Neural progenitor cell (in vitro differentiated cells): ENCODE measurements at regions not wholly inside any gene's neighbourhood (a gene's known extent, or its start where the extent isn't known, plus 50 kb on each side); places are given as distances from the start of the nearest gene placed in this dataset.
A peak's percentile ranks its signal among the peaks of the same experiment; 100 is the strongest.

Experiments used
- DNase-seq: peaks from one replicate; pipeline ENCODE4 v3.0.0-alpha.2; 2016; ENCODE audit warnings: low spot score
- H2AFZ ChIP-seq: fragments of 200-600 bp; sonication (generic); replicated peaks from 2 replicates; pipeline ENCODE4 v1.6.1; 2016; ENCODE audit warnings: antibody characterized with exemption
- H3F3A ChIP-seq: fragments of 200-600 bp; sonication (generic); 2 replicates; pipeline ENCODE4 v1.6.1; 2016; ENCODE audit warnings: antibody characterized with exemption, low read depth
- H3K27ac ChIP-seq: fragments of 200-600 bp; sonication (generic); 2 replicates; pipeline ENCODE4 v1.5.1; 2016; ENCODE audit warnings: mild to moderate bottlenecking
- H3K27me3 ChIP-seq: fragments of 200-600 bp; sonication (generic); 2 replicates; pipeline ENCODE4 v1.6.1; 2016; ENCODE audit warnings: mild to moderate bottlenecking, moderate library complexity
- H3K36me3 ChIP-seq: fragments of 200-600 bp; sonication (generic); 2 replicates; pipeline ENCODE4 v1.5.1; 2016
- H3K4me1 ChIP-seq: fragments of 200-600 bp; sonication (generic); 2 replicates; pipeline ENCODE4 v1.6.1; 2016; ENCODE audit warnings: mixed run types
- H3K4me2 ChIP-seq: fragments of 200-600 bp; sonication (generic); 2 replicates; pipeline ENCODE4 v1.6.1; 2016
- H3K4me3 ChIP-seq: fragments of 200-600 bp; sonication (generic); 2 replicates; pipeline ENCODE4 v1.5.1; 2016
- H3K79me2 ChIP-seq: fragments of 200-600 bp; sonication (generic); 2 replicates; pipeline ENCODE4 v1.6.1; 2016; ENCODE audit warnings: low read depth
- H3K9ac ChIP-seq: fragments of 200-600 bp; sonication (generic); 2 replicates; pipeline ENCODE4 v1.6.1; 2016
- H3K9me3 ChIP-seq: fragments of 200-600 bp; sonication (generic); 2 replicates; pipeline ENCODE4 v1.5.1; 2016; ENCODE audit warnings: low read depth
- H4K20me1 ChIP-seq: fragments of 200-600 bp; sonication (generic); 2 replicates; pipeline ENCODE4 v1.6.1; 2016; ENCODE audit warnings: low read depth
- H3K27ac Mint-ChIP-seq: 3 replicates; pipeline ENCODE4 v1.8.0; 2021; ENCODE audit warnings: mixed read lengths
- H3K27me3 Mint-ChIP-seq: 2 replicates; pipeline ENCODE4 v1.8.0; 2022; ENCODE audit warnings: low read depth, mild to moderate bottlenecking, inconsistent platforms, moderate library complexity, mixed read lengths; ENCODE audit not compliant: insufficient read depth
- H3K36me3 Mint-ChIP-seq: 3 replicates; pipeline ENCODE4 v1.8.0; 2021; ENCODE audit warnings: mixed read lengths
- H3K4me1 Mint-ChIP-seq: 3 replicates; pipeline ENCODE4 v1.8.0; 2021; ENCODE audit warnings: mixed read lengths
- H3K4me3 Mint-ChIP-seq: 3 replicates; pipeline ENCODE4 v1.8.0; 2021; ENCODE audit warnings: mild to moderate bottlenecking, moderate library complexity, mixed read lengths
- H3K9me3 Mint-ChIP-seq: 3 replicates; pipeline ENCODE4 v1.8.0; 2020; ENCODE audit warnings: mixed read lengths
- EZH2 ChIP-seq: fragments of 200-600 bp; sonication (generic); IDR thresholded peaks from 2 replicates; pipeline ENCODE4 v1.6.1; 2017; ENCODE audit warnings: antibody characterized with exemption, mild to moderate bottlenecking, moderate library complexity
- EZH2phosphoT487 ChIP-seq: fragments of 200-600 bp; sonication (generic); IDR thresholded peaks from 2 replicates; pipeline ENCODE4 v1.6.1; 2017; ENCODE audit warnings: antibody characterized with exemption
- TF ChIP-seq, protein P1 (sequence below): fragments of 200-600 bp; sonication (generic); IDR thresholded peaks from 2 replicates; pipeline ENCODE4 v1.5.1; 2017; ENCODE audit warnings: antibody characterized with exemption, mild to moderate bottlenecking

GRCh38 chr2:66366619-66367018 lies 68.3 kb upstream of the MEIS1 start:
- TF ChIP-seq EZH2phosphoT487, result no peak
- no peak for TF ChIP-seq EZH2
- H3K4me1 Mint-ChIP-seq, result peaks cover 44% of the 10 kb centered on the region
- Histone ChIP-seq H3F3A (peaks cover 30% of the 10 kb centered on the region), H3K4me2 (no peak overlapping the region), H3K79me2 (no peaks in the 10 kb centered on the region), H2AFZ (no peak overlapping the region), H3K9ac (no peak overlapping the region), H3K27ac (no peak overlapping the region), H3K27me3 (no peaks in the 10 kb centered on the region), H4K20me1 (peaks cover 7% of the 10 kb centered on the region), H3K9me3 (no peaks in the 10 kb centered on the region), H3K36me3 (no peaks in the 10 kb centered on the region), H3K4me3 (no peak overlapping the region), H3K4me1 (peaks cover 48% of the 10 kb centered on the region)
- DNase-seq, result no peak
- H3K9me3 Mint-ChIP-seq, result no peaks in the 10 kb centered on the region
- H3K27ac Mint-ChIP-seq, result no peak overlapping the region
- no peaks in the 10 kb centered on the region for H3K36me3 Mint-ChIP-seq
- H3K4me3 Mint-ChIP-seq, result no peak overlapping the region
- H3K27me3 Mint-ChIP-seq, result peaks cover 5% of the 10 kb centered on the region

DNA sequence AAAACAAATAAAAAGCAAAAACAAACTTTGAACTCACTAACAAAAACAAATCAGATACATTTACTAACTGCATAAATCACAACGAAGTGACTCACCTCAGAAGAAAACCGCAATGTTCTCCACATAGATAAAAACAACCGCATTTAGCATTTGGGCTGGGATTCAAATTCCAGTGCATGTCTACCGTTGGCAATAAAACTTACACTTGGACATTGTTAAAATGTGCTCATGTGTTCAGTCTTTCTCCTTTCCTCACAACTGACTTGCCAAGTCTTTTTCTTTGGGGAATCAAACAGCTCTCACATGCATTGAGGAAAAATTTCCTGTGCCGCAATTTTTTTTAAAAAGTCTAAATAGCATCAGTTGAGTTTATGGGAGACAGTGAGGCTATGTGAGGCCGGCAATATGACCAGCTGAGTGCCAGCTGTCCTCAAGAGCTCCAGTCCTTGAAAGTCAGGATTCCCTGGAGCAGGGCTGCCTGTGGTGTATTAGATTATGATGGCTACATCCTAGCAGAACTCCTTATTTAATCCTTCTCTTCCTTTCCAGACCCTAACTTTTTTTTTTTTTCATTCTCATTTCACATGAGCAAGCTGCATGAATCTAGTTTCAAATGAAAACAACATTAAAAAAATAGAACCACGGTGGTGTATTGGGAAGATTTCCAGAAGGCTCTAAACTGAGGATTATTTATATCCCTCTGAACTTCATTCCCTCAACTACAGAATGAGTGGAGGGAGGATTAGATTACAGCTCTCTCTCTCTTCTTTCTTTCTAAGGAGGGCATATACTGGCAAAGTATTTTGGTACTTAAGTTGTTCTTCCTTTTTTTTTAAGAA lies 70.2 kb upstream of the MEIS1 start:
- Mint-ChIP-seq H3K36me3 (no peaks in the 10 kb centered on the region), H3K9me3 (no peaks in the 10 kb centered on the region), H3K4me1 (peaks cover 61% of the 10 kb centered on the region), H3K27me3 (peaks cover 3% of the 10 kb centered on the region), H3K4me3 (no peak overlapping the region), H3K27ac (no peak overlapping the region)
- peaks cover 65% of the 10 kb centered on the region for H3K4me1 ChIP-seq
- TF ChIP-seq EZH2, result no peak
- H3K9me3 ChIP-seq, result no peaks in the 10 kb centered on the region
- DNase-seq, result no peak
- H3K79me2 ChIP-seq, result no peaks in the 10 kb centered on the region
- no peak overlapping the region for H2AFZ ChIP-seq
- peaks cover 41% of the 10 kb centered on the region for H3F3A ChIP-seq
- H4K20me1 ChIP-seq, result peaks cover 7% of the 10 kb centered on the region
- no peak overlapping the region for H3K27ac ChIP-seq
- no peaks in the 10 kb centered on the region for H3K27me3 ChIP-seq
- H3K36me3 ChIP-seq, result no peaks in the 10 kb centered on the region
- H3K9ac ChIP-seq, result no peak overlapping the region
- no peak overlapping the region for H3K4me2 ChIP-seq
- no peak overlapping the region for H3K4me3 ChIP-seq

GRCh38 chr2:66362701-66363100 lies 72.2 kb upstream of the MEIS1 start:
- peaks cover 7% of the 10 kb centered on the region for H4K20me1 ChIP-seq
- peak overlapping the region; percentile 10 for H3K27ac Mint-ChIP-seq
- peak overlapping the region; percentile 65 for H3K4me2 ChIP-seq
- TF ChIP-seq EZH2, result no peak
- TF ChIP-seq EZH2phosphoT487, result peak; percentile 75
- H3K4me3 ChIP-seq, result peak overlapping the region; percentile 11
- peak; percentile 92 for DNase-seq
- no peak overlapping the region for H2AFZ ChIP-seq
- H3K27me3 ChIP-seq, result no peaks in the 10 kb centered on the region
- H3K9me3 ChIP-seq, result no peaks in the 10 kb centered on the region
- peaks cover 3% of the 10 kb centered on the region for H3K27me3 Mint-ChIP-seq
- peak overlapping the region; percentile 81 for H3K27ac ChIP-seq
- peaks cover 41% of the 10 kb centered on the region for H3F3A ChIP-seq
- no peak overlapping the region for H3K9ac ChIP-seq
- no peaks in the 10 kb centered on the region for H3K36me3 ChIP-seq
- H3K79me2 ChIP-seq, result no peaks in the 10 kb centered on the region
- H3K4me3 Mint-ChIP-seq, result peak overlapping the region; percentile 10
- peaks cover 60% of the 10 kb centered on the region for H3K4me1 Mint-ChIP-seq
- peaks cover 64% of the 10 kb centered on the region for H3K4me1 ChIP-seq
- no peaks in the 10 kb centered on the region for H3K9me3 Mint-ChIP-seq
- no peaks in the 10 kb centered on the region for H3K36me3 Mint-ChIP-seq

DNA sequence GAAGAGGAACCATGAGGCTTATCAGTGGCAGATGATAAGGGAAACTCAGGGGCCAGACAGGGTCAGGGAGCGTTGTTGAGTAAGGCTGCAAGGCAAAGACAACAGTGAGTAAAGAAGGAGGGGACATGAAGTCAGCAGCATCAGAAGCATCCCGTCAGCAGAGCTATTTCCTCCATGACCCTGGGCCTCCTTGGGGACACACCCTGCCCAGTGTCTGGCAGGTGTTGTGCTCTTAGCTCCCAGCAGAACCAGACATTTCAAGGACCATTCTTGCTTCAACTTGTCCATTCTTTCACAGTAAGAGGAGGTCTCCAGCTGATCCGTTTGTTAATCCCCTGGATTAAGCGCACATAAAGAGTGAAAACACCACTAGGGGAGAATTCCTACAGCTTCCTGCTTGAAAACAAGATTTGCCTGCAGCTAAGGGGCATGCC lies 88.7 kb upstream of the MEIS1 start:
- DNase-seq, result peak; percentile 76
- no peaks in the 10 kb centered on the region for H4K20me1 ChIP-seq
- peaks cover 36% of the 10 kb centered on the region for H3K9me3 Mint-ChIP-seq

DNA sequence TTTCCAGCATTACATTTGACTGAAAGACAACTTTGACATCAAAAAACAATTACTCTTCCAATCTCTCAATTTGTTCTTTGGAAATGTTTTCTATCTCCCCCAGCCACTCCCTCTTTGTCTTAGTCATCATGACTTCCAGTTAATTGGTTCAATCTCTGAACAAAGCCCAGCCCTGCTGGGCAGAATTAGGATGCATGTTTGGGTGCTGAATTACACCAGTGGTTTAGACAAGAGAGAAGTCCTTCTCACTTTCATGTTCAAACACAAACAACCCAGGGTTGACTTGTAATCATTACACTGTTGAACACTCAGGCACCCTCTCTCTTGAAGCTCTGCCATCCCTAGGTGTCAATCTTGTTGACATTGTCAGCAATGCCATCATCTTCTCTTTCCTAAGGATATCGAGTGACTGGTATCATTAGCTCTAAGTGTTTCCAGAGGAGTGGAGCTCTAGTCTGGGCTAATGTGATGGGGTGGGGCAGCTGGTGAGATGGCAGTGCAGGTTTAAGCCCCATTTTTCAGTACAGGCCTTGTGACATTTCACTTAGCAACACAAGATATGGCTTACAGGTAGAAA lies 90.8 kb upstream of the MEIS1 start:
- H3K36me3 ChIP-seq, result no peaks in the 10 kb centered on the region
- H3K79me2 ChIP-seq, result no peaks in the 10 kb centered on the region
- H2AFZ ChIP-seq, result no peak overlapping the region
- no peak overlapping the region for H3K9ac ChIP-seq
- no peaks in the 10 kb centered on the region for H3K36me3 Mint-ChIP-seq
- peaks cover 7% of the 10 kb centered on the region for H3K9me3 ChIP-seq
- no peak overlapping the region for H3K4me3 Mint-ChIP-seq
- H3K4me2 ChIP-seq, result no peak overlapping the region
- DNase-seq, result no peak
- no peak overlapping the region for H3K4me3 ChIP-seq
- H3K27me3 Mint-ChIP-seq, result peaks cover 17% of the 10 kb centered on the region
- H3F3A ChIP-seq, result peaks cover 17% of the 10 kb centered on the region
- no peak overlapping the region for H3K27ac ChIP-seq
- no peak overlapping the region for H3K27ac Mint-ChIP-seq
- H3K4me1 Mint-ChIP-seq, result peaks cover 16% of the 10 kb centered on the region
- no peaks in the 10 kb centered on the region for H4K20me1 ChIP-seq
- peaks cover 31% of the 10 kb centered on the region for H3K9me3 Mint-ChIP-seq
- TF ChIP-seq, protein P1, sequence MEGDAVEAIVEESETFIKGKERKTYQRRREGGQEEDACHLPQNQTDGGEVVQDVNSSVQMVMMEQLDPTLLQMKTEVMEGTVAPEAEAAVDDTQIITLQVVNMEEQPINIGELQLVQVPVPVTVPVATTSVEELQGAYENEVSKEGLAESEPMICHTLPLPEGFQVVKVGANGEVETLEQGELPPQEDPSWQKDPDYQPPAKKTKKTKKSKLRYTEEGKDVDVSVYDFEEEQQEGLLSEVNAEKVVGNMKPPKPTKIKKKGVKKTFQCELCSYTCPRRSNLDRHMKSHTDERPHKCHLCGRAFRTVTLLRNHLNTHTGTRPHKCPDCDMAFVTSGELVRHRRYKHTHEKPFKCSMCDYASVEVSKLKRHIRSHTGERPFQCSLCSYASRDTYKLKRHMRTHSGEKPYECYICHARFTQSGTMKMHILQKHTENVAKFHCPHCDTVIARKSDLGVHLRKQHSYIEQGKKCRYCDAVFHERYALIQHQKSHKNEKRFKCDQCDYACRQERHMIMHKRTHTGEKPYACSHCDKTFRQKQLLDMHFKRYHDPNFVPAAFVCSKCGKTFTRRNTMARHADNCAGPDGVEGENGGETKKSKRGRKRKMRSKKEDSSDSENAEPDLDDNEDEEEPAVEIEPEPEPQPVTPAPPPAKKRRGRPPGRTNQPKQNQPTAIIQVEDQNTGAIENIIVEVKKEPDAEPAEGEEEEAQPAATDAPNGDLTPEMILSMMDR, result no peak
- TF ChIP-seq EZH2phosphoT487, result no peak
- TF ChIP-seq EZH2, result no peak
- no peaks in the 10 kb centered on the region for H3K27me3 ChIP-seq
- peaks cover 9% of the 10 kb centered on the region for H3K4me1 ChIP-seq

More for the DNA sequence above, 88.7 kb upstream of the MEIS1 start:
- peaks cover 17% of the 10 kb centered on the region for H3K27me3 Mint-ChIP-seq
- no peak for TF ChIP-seq EZH2
- TF ChIP-seq EZH2phosphoT487, result peak; percentile 33
- H3K36me3 ChIP-seq, result no peaks in the 10 kb centered on the region
- H3K27me3 ChIP-seq, result no peaks in the 10 kb centered on the region
- H3K4me2 ChIP-seq, result peak overlapping the region; percentile 36
- no peak overlapping the region for H3K27ac Mint-ChIP-seq
- H3K4me1 ChIP-seq, result peaks cover 9% of the 10 kb centered on the region
- H3K4me1 Mint-ChIP-seq, result peaks cover 12% of the 10 kb centered on the region
- H3K79me2 ChIP-seq, result no peaks in the 10 kb centered on the region
- H3F3A ChIP-seq, result peaks cover 17% of the 10 kb centered on the region
- no peak overlapping the region for H2AFZ ChIP-seq
- no peak overlapping the region for H3K4me3 ChIP-seq
- H3K9me3 ChIP-seq, result peaks cover 7% of the 10 kb centered on the region
- H3K27ac ChIP-seq, result peak overlapping the region; percentile 74
- no peak overlapping the region for H3K9ac ChIP-seq
- no peak overlapping the region for H3K4me3 Mint-ChIP-seq
- H3K36me3 Mint-ChIP-seq, result no peaks in the 10 kb centered on the region
